GM06990 (cell line): ENCODE measurements at regions not wholly inside any gene's neighbourhood (a gene's known extent, or its start where the extent isn't known, plus 50 kb on each side); places are given as distances from the start of the nearest gene placed in this dataset.

ENCODE experiments used
- DNase-seq: peaks from one replicate; pipeline ENCODE4 v3.0.0-alpha.2; 2011; ENCODE audit not compliant: insufficient read length; ENCODE audit errors: extremely low read depth
- H3K27me3 ChIP-seq: replicated peaks from 2 replicates; pipeline ENCODE4 v1.6.0; 2011; ENCODE audit warnings: low read length; ENCODE audit not compliant: control insufficient read depth, insufficient read depth
- H3K36me3 ChIP-seq: 2 replicates; pipeline ENCODE4 v1.5.1; 2011; ENCODE audit warnings: low read length; ENCODE audit not compliant: control insufficient read depth, insufficient read depth
- H3K4me3 ChIP-seq: replicated peaks from 2 replicates; pipeline ENCODE4 v1.5.1; 2011; ENCODE audit warnings: low read depth, mild to moderate bottlenecking, control low read depth, low read length
- TF ChIP-seq, protein P1 (sequence below): IDR thresholded peaks from 2 replicates; pipeline ENCODE4 v1.5.1; 2011; ENCODE audit warnings: low read length, control low read depth, mild to moderate bottlenecking, inconsistent platforms; ENCODE audit not compliant: insufficient read depth, poor library complexity, severe bottlenecking

DNA sequence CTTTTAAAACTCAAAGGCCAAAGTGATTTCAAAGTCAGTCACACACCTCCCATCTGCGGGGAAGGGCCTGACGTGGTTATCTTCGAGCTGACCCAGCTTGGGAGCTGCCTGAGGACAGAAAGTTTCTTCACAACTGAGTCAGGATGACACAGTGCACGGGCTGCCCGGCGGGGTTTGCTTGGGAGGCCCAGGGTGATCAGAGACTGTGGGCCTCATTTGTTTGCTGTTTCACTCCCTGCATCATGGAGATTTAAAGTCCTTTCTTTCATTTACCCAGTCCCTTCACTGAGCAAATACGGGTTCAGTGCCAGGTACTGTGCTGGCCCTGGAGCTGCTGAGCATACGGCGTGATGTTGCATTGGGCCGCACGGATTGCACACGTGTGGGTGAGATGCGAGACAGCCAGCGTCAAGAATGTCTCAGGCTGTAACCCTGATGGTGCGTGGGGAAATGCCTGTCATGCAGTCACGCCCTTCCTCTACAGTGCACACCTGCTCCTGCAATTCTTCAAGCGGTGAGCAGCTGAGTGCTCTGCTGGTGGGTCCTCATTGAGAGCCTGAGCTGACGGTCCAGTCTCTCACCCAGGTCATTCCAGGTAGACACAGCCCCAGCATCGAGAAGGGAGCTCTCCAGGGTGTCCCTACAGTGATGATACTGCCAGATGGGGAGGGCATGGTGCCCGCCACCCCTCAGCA, 82.7 kb upstream of the PMEPA1 start:
- TF ChIP-seq, protein P1, sequence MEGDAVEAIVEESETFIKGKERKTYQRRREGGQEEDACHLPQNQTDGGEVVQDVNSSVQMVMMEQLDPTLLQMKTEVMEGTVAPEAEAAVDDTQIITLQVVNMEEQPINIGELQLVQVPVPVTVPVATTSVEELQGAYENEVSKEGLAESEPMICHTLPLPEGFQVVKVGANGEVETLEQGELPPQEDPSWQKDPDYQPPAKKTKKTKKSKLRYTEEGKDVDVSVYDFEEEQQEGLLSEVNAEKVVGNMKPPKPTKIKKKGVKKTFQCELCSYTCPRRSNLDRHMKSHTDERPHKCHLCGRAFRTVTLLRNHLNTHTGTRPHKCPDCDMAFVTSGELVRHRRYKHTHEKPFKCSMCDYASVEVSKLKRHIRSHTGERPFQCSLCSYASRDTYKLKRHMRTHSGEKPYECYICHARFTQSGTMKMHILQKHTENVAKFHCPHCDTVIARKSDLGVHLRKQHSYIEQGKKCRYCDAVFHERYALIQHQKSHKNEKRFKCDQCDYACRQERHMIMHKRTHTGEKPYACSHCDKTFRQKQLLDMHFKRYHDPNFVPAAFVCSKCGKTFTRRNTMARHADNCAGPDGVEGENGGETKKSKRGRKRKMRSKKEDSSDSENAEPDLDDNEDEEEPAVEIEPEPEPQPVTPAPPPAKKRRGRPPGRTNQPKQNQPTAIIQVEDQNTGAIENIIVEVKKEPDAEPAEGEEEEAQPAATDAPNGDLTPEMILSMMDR = no peak
- no peak for DNase-seq

DNA sequence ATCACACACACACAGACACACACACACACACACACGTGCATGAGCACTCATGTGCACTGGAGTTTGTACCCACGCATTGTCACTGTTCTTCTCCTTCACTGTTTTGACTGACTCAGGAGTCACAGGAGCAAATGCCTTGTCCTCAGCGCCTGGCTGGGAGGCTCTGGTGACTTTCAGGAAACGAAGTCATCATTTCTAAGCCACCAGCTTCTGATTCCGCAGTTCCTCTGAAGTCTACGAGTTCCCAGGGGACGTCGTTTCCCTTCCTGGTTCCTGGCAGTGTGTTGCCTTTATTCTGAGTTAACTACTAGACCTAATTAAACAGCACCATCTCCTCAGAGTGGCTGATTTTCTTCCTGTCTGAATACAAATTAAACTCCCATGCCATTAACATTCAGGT, 82.2 kb upstream of the PMEPA1 start:
- DNase-seq = no peak
- Histone ChIP-seq H3K4me3 (no peak overlapping the region), H3K36me3 (no peaks in the 10 kb centered on the region), H3K27me3 (no peaks in the 10 kb centered on the region)
- TF ChIP-seq, protein P1 = no peak

More for the DNA sequence above, 82.7 kb upstream of the PMEPA1 start:
- Histone ChIP-seq H3K36me3 (no peaks in the 10 kb centered on the region), H3K27me3 (no peaks in the 10 kb centered on the region), H3K4me3 (no peak overlapping the region)

DNA sequence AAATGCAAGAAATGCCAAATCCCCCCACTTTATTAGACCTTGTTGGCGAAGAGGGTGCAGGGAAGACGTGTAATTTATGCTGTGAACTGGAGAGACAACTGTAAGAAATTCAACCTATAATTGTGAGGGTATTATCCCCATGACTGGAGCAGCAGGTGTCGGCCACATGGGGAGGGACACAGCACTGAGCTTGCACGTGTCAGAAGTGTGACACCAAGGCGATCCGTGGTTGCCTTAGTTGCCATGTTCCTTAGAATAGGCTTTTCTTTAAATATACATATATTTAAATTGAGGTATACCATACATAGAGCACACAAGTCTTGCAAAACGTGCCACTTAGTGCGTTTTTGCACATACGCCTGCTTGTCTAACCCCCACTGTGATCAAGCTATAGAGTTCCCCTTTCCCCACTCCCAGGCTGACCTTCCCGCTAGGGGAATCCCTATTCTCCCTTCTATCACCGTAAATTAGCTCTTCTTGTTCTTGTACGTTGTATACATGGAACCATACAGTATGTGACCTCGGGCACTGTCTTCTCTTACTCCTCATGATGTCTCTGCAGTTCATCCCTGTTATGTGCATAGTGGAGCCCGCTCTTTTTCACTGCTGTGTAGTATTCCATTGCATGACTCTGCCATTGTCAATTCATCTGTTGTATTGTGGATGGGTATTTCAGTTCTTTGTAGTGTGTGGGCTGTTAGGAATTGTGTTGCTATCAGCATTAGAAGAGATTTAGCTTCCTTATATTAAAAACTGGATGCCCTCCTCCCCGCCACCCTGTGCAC, 81.6 kb upstream of the PMEPA1 start:
- TF ChIP-seq, protein P1 = no peak

DNA sequence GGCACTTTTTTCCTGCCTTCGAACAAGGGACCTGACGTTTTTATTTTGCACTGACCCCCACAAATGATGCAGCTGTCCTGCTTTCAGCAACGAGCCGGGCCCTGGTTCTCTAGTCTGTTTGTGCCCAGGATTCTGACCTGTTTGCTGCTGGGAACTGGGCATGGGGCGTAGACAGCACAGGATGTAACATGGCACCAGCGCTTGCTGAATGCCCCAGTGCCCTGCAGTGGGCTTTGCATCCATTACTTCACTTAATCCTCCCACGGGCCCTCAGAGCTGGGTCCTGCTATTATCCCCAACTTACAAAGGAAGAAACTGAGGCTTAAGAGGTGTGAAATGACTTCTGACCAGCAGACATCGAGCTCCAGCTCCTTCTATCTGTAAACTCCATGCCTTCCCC, 80.4 kb upstream of the PMEPA1 start:
- no peak for DNase-seq
- Histone ChIP-seq H3K4me3 (no peak overlapping the region), H3K27me3 (no peaks in the 10 kb centered on the region), H3K36me3 (no peaks in the 10 kb centered on the region)
- TF ChIP-seq, protein P1 = no peak

More for the DNA sequence above, 81.6 kb upstream of the PMEPA1 start:
- DNase-seq = no peak
- Histone ChIP-seq H3K4me3 (no peak overlapping the region), H3K27me3 (no peaks in the 10 kb centered on the region), H3K36me3 (no peaks in the 10 kb centered on the region)

DNA sequence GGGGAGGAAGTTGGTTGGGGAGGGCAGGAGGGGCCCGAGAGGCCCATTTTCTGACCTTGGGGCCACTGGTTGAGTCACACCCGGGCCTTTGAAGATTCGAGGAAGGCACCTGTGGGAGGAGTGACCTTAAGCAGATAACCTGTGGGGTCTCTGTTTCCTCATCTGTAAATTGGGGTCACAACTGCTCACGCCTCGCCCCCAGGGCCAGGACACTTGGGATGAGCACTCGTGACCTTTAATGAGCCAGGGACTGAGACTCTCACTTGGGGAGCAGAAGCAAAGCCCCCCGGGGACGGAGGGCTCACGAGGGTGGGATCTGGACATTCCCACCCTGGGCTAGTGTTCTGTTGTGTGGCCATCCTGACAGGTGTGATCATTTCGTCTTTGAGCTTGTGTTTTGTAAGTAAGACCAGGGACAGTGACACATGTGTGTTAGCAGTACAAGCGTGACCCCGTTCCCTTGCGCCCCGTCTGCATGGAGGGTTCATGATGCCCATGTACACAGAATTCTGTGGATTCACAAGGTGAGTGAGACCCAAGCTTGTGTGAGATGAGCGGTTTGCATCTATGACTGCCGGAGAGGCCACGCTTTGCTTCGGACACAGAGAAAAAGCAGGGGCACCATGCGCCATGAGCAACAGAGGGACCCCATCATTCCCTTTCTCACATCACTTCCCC, 79.3 kb upstream of the PMEPA1 start:
- no peaks in the 10 kb centered on the region for H3K27me3 ChIP-seq
- no peaks in the 10 kb centered on the region for H3K36me3 ChIP-seq
- TF ChIP-seq, protein P1 = no peak
- H3K4me3 ChIP-seq = no peak overlapping the region
- DNase-seq = no peak
